ENCODE measurements at regions not wholly inside any gene's neighbourhood (a gene's known extent, or its start where the extent isn't known, plus 50 kb on each side); places are given as distances from the start of the nearest gene placed in this dataset.

GRCh38 chr15:85289677-85290365, 90.6 kb upstream of the AKAP13 start:
- peak; percentile 10 to 40 (median 30) for TF ChIP-seq CTCF (IDR thresholded peaks at IDR 0.05)
- TF ChIP-seq POLR2A (IDR thresholded peaks at IDR 0.05) = no peak

Measured in uterus (tissue), 2 donors.